ENCODE measurements at regions not wholly inside any gene's neighbourhood (a gene's known extent, or its start where the extent isn't known, plus 50 kb on each side); places are given as distances from the start of the nearest gene placed in this dataset.

DNA sequence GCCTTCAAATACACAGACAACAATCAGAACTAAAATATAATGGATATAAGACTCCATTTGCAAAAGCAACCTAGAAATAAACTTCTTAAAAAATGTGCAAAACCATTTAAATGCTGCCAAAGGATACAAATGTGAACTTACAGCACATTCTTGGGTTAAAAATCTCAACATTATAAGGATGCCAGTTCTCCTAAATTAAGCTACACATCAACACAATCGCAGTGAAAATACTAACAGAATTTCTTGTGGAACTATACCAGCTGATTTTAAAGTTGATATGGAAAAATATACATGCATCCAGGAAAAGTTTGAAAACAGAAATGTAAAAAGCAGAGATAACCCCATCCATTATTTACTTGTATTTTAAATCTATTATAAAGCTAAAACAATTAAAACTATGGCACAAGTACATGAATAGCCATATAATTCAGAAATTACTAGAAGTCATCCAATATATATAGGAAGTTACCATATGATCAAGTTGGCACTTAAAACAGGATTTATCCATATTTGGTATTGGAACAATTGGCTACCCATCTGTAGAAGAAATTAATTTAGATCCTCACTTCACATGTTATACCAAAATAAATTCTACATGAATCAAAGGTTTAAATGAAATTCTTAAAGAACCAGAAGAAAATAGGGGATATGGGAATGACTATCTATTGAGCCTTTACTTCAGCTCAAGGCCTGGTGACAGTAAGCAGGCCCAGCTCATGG lies 151.7 kb upstream of the GLI2 start:
- TF ChIP-seq, protein P1, sequence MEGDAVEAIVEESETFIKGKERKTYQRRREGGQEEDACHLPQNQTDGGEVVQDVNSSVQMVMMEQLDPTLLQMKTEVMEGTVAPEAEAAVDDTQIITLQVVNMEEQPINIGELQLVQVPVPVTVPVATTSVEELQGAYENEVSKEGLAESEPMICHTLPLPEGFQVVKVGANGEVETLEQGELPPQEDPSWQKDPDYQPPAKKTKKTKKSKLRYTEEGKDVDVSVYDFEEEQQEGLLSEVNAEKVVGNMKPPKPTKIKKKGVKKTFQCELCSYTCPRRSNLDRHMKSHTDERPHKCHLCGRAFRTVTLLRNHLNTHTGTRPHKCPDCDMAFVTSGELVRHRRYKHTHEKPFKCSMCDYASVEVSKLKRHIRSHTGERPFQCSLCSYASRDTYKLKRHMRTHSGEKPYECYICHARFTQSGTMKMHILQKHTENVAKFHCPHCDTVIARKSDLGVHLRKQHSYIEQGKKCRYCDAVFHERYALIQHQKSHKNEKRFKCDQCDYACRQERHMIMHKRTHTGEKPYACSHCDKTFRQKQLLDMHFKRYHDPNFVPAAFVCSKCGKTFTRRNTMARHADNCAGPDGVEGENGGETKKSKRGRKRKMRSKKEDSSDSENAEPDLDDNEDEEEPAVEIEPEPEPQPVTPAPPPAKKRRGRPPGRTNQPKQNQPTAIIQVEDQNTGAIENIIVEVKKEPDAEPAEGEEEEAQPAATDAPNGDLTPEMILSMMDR (IDR thresholded peaks at IDR 0.05; ENCODE audit: control extremely low read depth in 1 of 3, insufficient read depth in 1 of 3, low read depth in 1 of 3, low read length in 3 of 3) = no peak
- TF ChIP-seq, protein P2, sequence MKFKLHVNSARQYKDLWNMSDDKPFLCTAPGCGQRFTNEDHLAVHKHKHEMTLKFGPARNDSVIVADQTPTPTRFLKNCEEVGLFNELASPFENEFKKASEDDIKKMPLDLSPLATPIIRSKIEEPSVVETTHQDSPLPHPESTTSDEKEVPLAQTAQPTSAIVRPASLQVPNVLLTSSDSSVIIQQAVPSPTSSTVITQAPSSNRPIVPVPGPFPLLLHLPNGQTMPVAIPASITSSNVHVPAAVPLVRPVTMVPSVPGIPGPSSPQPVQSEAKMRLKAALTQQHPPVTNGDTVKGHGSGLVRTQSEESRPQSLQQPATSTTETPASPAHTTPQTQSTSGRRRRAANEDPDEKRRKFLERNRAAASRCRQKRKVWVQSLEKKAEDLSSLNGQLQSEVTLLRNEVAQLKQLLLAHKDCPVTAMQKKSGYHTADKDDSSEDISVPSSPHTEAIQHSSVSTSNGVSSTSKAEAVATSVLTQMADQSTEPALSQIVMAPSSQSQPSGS (IDR thresholded peaks at IDR 0.05; ENCODE audit: low read length) = no peak
- no peak for TF ChIP-seq CBX5 (IDR thresholded peaks at IDR 0.05; ENCODE audit: low read depth, low read length)
